GM12875 (cell line): ENCODE measurements at regions not wholly inside any gene's neighbourhood (a gene's known extent, or its start where the extent isn't known, plus 50 kb on each side); places are given as distances from the start of the nearest gene placed in this dataset.
A peak's percentile ranks its signal among the peaks of the same experiment; 100 is the strongest.

Source experiments
- H3K4me3 ChIP-seq: one replicate; pipeline ENCODE4 v1.5.1; 2011; ENCODE audit warnings: low read depth, low read length, control low read depth
- CTCF ChIP-seq: IDR thresholded peaks from 2 replicates; pipeline ENCODE4 v1.5.1; 2011; ENCODE audit warnings: low read depth, mild to moderate bottlenecking, control low read depth, inconsistent platforms, low read length, moderate library complexity, borderline replicate concordance; ENCODE audit not compliant: insufficient read depth

- no peak overlapping the region for H3K4me3 ChIP-seq
- no peak for TF ChIP-seq CTCF
Observed at GRCh38 chr5:106876665-106877194, 794.0 kb downstream of the EFNA5 start.

GRCh38 chr5:106876298-106876622 is 794.5 kb downstream of the EFNA5 start:
- H3K4me3 ChIP-seq: no peak overlapping the region
- no peak for TF ChIP-seq CTCF

- peak; percentile 64 for TF ChIP-seq CTCF
- H3K4me3 ChIP-seq: no peak overlapping the region
Observed at GRCh38 chr5:106875591-106876297, 795.0 kb downstream of the EFNA5 start.

GRCh38 chr5:106874974-106875373 is 795.8 kb downstream of the EFNA5 start:
- TF ChIP-seq CTCF: no peak

GRCh38 chr5:106874531-106874930 is 796.2 kb downstream of the EFNA5 start:
- no peak for TF ChIP-seq CTCF
- no peak overlapping the region for H3K4me3 ChIP-seq

More at GRCh38 chr5:106874974-106875373, 795.8 kb downstream of the EFNA5 start:
- no peak overlapping the region for H3K4me3 ChIP-seq

GRCh38 chr5:106873568-106873967 is 797.2 kb downstream of the EFNA5 start:
- H3K4me3 ChIP-seq: no peak overlapping the region
- no peak for TF ChIP-seq CTCF

- TF ChIP-seq CTCF: no peak
- H3K4me3 ChIP-seq: no peak overlapping the region
Observed at GRCh38 chr5:106865279-106865678, 805.5 kb downstream of the EFNA5 start.
